ENCODE measurements at regions not wholly inside any gene's neighbourhood (a gene's known extent, or its start where the extent isn't known, plus 50 kb on each side); places are given as distances from the start of the nearest gene placed in this dataset.

DNA sequence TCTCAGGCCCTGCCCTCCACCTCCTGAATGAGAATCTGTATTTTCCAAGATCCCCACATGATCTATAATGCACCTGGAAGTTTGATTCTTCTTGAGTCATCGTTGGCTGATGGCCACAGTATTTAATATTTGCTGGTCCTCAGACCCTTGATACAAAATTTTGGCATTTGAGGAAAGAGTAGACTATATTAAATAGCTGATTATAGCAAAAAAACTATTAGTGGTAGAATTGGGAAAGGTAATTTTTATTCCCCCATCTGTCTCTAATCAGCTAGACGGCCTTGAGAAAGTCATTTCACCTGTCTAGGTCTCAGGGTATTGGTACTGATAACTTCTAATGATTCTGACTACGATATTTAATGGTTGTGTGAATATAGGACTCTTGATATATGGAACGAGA is 176.8 kb downstream of the BMP2 start:
- no peak overlapping the region for H3K27ac ChIP-seq
- no peak for TF ChIP-seq CTCF (conservative IDR thresholded peaks at IDR 0.05)

GRCh38 chr20:6953611-6954010 is 186.1 kb downstream of the BMP2 start:
- TF ChIP-seq CTCF (conservative IDR thresholded peaks at IDR 0.05), result no peak
- H3K27ac ChIP-seq, result no peak overlapping the region

- no peak for TF ChIP-seq CTCF (conservative IDR thresholded peaks at IDR 0.05)
Observed at GRCh38 chr20:6954219-6954618, 186.7 kb downstream of the BMP2 start.

DNA sequence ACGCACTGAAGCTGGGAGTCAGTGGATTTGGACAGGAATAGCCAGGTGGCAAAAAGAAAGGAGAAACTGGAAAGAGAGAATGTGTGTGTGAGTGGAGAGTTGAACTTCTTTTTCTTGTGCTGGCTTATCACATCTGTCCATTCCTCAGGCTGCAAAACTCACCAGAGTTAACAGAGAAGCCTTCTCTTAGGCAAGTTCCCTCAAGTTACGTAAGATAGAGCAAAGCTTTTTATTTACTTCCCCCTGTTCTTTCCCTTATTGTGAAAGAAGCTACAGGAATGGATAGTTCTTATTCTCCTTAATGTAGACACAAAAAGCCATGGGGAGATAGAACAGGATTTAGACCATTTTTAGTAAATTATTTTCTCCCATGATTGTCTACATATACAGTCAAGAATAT is 188.6 kb downstream of the BMP2 start:
- no peak overlapping the region for H3K27ac ChIP-seq
- TF ChIP-seq CTCF (conservative IDR thresholded peaks at IDR 0.05), result no peak

More at GRCh38 chr20:6954219-6954618, 186.7 kb downstream of the BMP2 start:
- no peak overlapping the region for H3K27ac ChIP-seq

- no peak for TF ChIP-seq CTCF (conservative IDR thresholded peaks at IDR 0.05)
- H3K27ac ChIP-seq, result no peak overlapping the region
Observed at GRCh38 chr20:6956574-6956973, 189.1 kb downstream of the BMP2 start.

DNA sequence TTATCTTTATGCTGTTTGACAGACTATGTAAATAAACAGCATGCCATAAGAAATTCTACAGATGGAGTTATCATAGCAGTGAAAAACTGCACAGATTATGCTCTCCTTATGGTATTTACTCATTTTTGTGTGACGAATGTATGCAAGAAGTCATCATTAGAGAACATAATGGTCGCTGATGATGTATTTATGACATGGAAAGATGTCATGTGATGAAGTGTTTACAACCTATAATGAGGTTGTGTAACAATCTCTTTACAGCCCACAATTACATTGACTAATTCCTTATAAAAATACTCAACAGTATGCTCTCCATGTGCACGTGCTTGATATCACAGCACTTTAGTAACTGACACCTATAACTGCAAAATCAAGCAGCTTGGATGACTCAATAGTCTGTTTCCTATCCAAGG is 192.4 kb downstream of the BMP2 start:
- no peak for TF ChIP-seq CTCF (conservative IDR thresholded peaks at IDR 0.05)
- H3K27ac ChIP-seq, result no peak overlapping the region

DNA sequence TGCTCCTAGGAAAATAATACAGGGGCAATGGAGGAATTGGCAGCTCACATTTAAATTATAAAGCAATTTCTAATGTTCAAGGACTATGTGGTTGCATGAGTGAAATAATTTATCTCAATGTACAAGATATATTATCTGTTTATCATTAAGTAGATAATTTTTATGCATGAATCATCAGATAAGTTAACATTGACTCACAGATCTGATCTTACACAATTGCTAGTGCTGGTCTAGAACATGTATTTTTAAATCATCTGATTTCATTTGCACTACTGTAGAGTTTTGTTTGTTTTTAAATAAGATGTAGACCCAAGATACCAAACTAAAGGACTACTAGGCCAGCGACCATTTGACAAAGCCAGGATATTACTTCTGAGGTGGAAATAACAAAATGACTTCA is 199.2 kb downstream of the BMP2 start:
- no peak for TF ChIP-seq CTCF (conservative IDR thresholded peaks at IDR 0.05)
- H3K27ac ChIP-seq, result no peak overlapping the region

DNA sequence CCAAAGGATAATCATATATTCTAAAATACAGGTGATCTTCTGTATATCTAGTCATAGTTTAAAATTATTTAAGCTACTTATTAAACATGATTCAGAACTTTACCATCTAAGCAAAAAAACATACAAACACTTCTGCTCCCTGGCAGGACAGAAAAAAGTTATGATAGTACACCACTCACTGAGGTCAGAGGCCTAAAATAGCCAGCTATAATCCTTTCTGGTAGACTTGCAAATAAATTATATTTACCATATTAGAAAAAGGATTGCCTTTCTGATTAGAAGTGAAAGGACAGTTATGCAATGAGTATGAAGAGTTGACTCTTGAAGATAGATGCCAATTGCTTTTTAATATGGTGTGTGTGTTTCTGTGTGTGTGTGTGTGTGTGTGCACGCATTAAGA is 207.4 kb downstream of the BMP2 start:
- no peak overlapping the region for H3K27ac ChIP-seq
- TF ChIP-seq CTCF (conservative IDR thresholded peaks at IDR 0.05), result no peak
